Peyer's patch (tissue), 4 donors: ENCODE measurements at regions not wholly inside any gene's neighbourhood (a gene's known extent, or its start where the extent isn't known, plus 50 kb on each side); places are given as distances from the start of the nearest gene placed in this dataset.

Experiments used
- DNase-seq, 3 donors: peaks; one replicate each; pipeline ENCODE4 v3.0.0-alpha.2; 2017 to 2019
- H3K27ac ChIP-seq, 4 donors: fragments of 200-600 bp; sonication (generic); one replicate each; pipeline ENCODE4 v1.5.1; 2016 to 2019
- H3K27me3 ChIP-seq, 2 donors: fragments of 200-600 bp; sonication (generic); one replicate each; pipeline ENCODE4 v1.5.1; 2019
- H3K36me3 ChIP-seq, 3 donors: fragments of 200-600 bp; sonication (generic); one replicate each; pipeline ENCODE4 v1.5.1; 2016 to 2019
- H3K4me1 ChIP-seq, 4 donors: fragments of 200-600 bp; sonication (generic); one replicate each; pipeline ENCODE4 v1.5.1; 2016 to 2019
- H3K4me3 ChIP-seq, 4 donors: fragments of 200-600 bp; sonication (generic); 1 replicate in 3 of 4; 2 replicates in 1 of 4; pipeline ENCODE4 v1.5.1; 2016 to 2019; ENCODE audit warnings: mild to moderate bottlenecking in 1 of 4
- H3K9me3 ChIP-seq, 4 donors: fragments of 200-600 bp; sonication (generic); one replicate each; pipeline ENCODE4 v1.5.1; 2016 to 2019; ENCODE audit warnings: mild to moderate bottlenecking in 1 of 4
- CTCF ChIP-seq, 6 experiments: fragments of 450-650 bp in 4 of 6; fragments of 200-600 bp in 2 of 6; sonication (generic) in 1 of 6; IDR thresholded peaks; one replicate each; pipeline ENCODE4 v1.5.1; 2017 to 2019; ENCODE audit warnings: antibody characterized with exemption in 6 of 6, mild to moderate bottlenecking in 3 of 6, moderate library complexity in 1 of 6
- POLR2A ChIP-seq, 2 donors: fragments of 450-650 bp; IDR thresholded peaks; one replicate each; pipeline ENCODE4 v1.5.1; 2017; ENCODE audit warnings: antibody characterized with exemption in 2 of 2, mild to moderate bottlenecking in 2 of 2, moderate library complexity in 2 of 2

GRCh38 chr4:188534297-188534696 lies 395.1 kb downstream of the TRIML1 start:
- Histone ChIP-seq H3K36me3 (no peaks in the 10 kb centered on the region), H3K4me3 (no peak overlapping the region), H3K4me1 (no peaks in the 10 kb centered on the region), H3K27ac (no peak overlapping the region), H3K27me3 (no peaks in the 10 kb centered on the region), H3K9me3 (peaks cover 0 to 2% (median 0%) of the 10 kb centered on the region in 4 donors)
- no peak for TF ChIP-seq POLR2A (IDR thresholded peaks at IDR 0.05)
- no peak for TF ChIP-seq CTCF (IDR thresholded peaks at IDR 0.05)
- DNase-seq: no peak

GRCh38 chr4:188534917-188535316 lies 395.7 kb downstream of the TRIML1 start:
- no peaks in the 10 kb centered on the region for H3K36me3 ChIP-seq
- H3K27ac ChIP-seq: no peak overlapping the region
- DNase-seq: no peak
- no peaks in the 10 kb centered on the region for H3K27me3 ChIP-seq
- TF ChIP-seq CTCF (IDR thresholded peaks at IDR 0.05) (no peak), POLR2A (IDR thresholded peaks at IDR 0.05) (no peak)
- no peak overlapping the region for H3K4me3 ChIP-seq
- no peaks in the 10 kb centered on the region for H3K4me1 ChIP-seq
- H3K9me3 ChIP-seq: peaks cover 0 to 2% (median 0%) of the 10 kb centered on the region in 4 donors

GRCh38 chr4:188536826-188537225 lies 397.6 kb downstream of the TRIML1 start:
- no peak for DNase-seq
- TF ChIP-seq CTCF (IDR thresholded peaks at IDR 0.05) (no peak), POLR2A (IDR thresholded peaks at IDR 0.05) (no peak)
- Histone ChIP-seq H3K27me3 (no peaks in the 10 kb centered on the region), H3K36me3 (no peaks in the 10 kb centered on the region), H3K4me1 (no peaks in the 10 kb centered on the region), H3K27ac (no peak overlapping the region), H3K4me3 (no peak overlapping the region), H3K9me3 (peaks cover 0 to 2% (median 0%) of the 10 kb centered on the region in 4 donors)

GRCh38 chr4:188550296-188550695 lies 411.1 kb downstream of the TRIML1 start:
- TF ChIP-seq POLR2A (IDR thresholded peaks at IDR 0.05): no peak
- no peak for TF ChIP-seq CTCF (IDR thresholded peaks at IDR 0.05)
- Histone ChIP-seq H3K9me3 (no peaks in the 10 kb centered on the region), H3K27me3 (no peaks in the 10 kb centered on the region), H3K4me3 (no peak overlapping the region), H3K36me3 (no peaks in the 10 kb centered on the region), H3K4me1 (no peaks in the 10 kb centered on the region), H3K27ac (no peak overlapping the region)
- DNase-seq: no peak

- no peaks in the 10 kb centered on the region for H3K27me3 ChIP-seq
These were observed 411.9 kb downstream of the TRIML1 start for GRCh38 chr4:188551156-188551555.

More at GRCh38 chr4:188551156-188551555, 411.9 kb downstream of the TRIML1 start:
- Histone ChIP-seq H3K9me3 (no peaks in the 10 kb centered on the region), H3K27ac (no peak overlapping the region), H3K36me3 (no peaks in the 10 kb centered on the region), H3K4me1 (no peaks in the 10 kb centered on the region), H3K4me3 (no peak overlapping the region)
- no peak for DNase-seq
- no peak for TF ChIP-seq CTCF (IDR thresholded peaks at IDR 0.05)
- TF ChIP-seq POLR2A (IDR thresholded peaks at IDR 0.05): no peak
